Transverse colon (tissue), 4 donors: ENCODE measurements at regions not wholly inside any gene's neighbourhood (a gene's known extent, or its start where the extent isn't known, plus 50 kb on each side); places are given as distances from the start of the nearest gene placed in this dataset.

Experiments
- DNase-seq: peaks from one replicate; pipeline ENCODE4 v3.0.0-alpha.2; 2019
- H3K27ac ChIP-seq, 4 donors: fragments of 200-600 bp; sonication (generic); 2 replicates each; pipeline ENCODE4 v1.5.1; 2016 to 2018; ENCODE audit warnings: inconsistent platforms in 4 of 4
- H3K27me3 ChIP-seq: fragments of 200-600 bp; sonication (generic); 2 replicates; pipeline ENCODE4 v1.5.1; 2017; ENCODE audit warnings: inconsistent platforms
- H3K36me3 ChIP-seq, 4 donors: fragments of 200-600 bp; sonication (generic); 2 replicates each; pipeline ENCODE4 v1.5.1; 2017 to 2019; ENCODE audit warnings: inconsistent platforms in 4 of 4
- H3K4me1 ChIP-seq, 4 donors: fragments of 200-600 bp; sonication (generic); 2 replicates each; pipeline ENCODE4 v1.5.1; 2017 to 2020; ENCODE audit warnings: inconsistent platforms in 4 of 4
- H3K4me3 ChIP-seq, 4 donors: fragments of 200-600 bp; sonication (generic); 1 replicate in 1 of 4; 2 replicates in 3 of 4; pipeline versions ENCODE4 v1.5.1 to v1.6.1; 2017 to 2019; ENCODE audit warnings: inconsistent platforms in 4 of 4
- H3K9me3 ChIP-seq, 2 donors: fragments of 200-600 bp; sonication (generic); 2 replicates each; pipeline ENCODE4 v1.5.1; 2017 to 2019; ENCODE audit warnings: inconsistent platforms in 2 of 2
- EP300 ChIP-seq: sonication (generic); formaldehyde crosslinking; IDR thresholded peaks from one replicate; pipeline ENCODE4 v1.6.1; 2017; ENCODE audit warnings: antibody characterized with exemption, low read depth
- POLR2A ChIP-seq: fragments of 450-650 bp; IDR thresholded peaks from one replicate; pipeline ENCODE4 v1.6.1; 2016; ENCODE audit warnings: antibody characterized with exemption, mild to moderate bottlenecking, moderate library complexity
- POLR2AphosphoS5 ChIP-seq, 3 donors: sonication (generic); formaldehyde crosslinking; IDR thresholded peaks; one replicate each; pipeline ENCODE4 v1.6.1; 2016; ENCODE audit warnings: antibody characterized with exemption in 3 of 3
- WGBS, 2 donors: methylation state at CpG; one replicate each; pipeline ENCODE4 v1.1.5; 2018; ENCODE audit warnings: low coverage in 1 of 2; 5-methylcytosine and 5-hydroxymethylcytosine counted together
- in situ Hi-C, 4 donors: fragments of 200-750 bp; cut with MboI; loops; one replicate each; pipeline versions ENCODE4 v1.15.0 to v1.15.1; 2017; ENCODE audit warnings: low sequenced_read_pairs in 3 of 4, low pct_ligation_motif_present in 1 of 4, low pct_unique_long_range_greater_than_20kb in 1 of 4
- intact Hi-C: fragments of 100-400 bp; cut with DNase I; formaldehyde crosslinking; loops from one replicate; pipeline ENCODE4 v1.15.1; 2023; ENCODE audit warnings: low total_unique reads
- TF ChIP-seq, protein P1 (sequence below), 5 experiments: fragments of 200-600 bp in 3 of 5; fragments of 450-650 bp in 2 of 5; sonication (generic) in 3 of 5; IDR thresholded peaks; 1 replicate in 2 of 5; 2 replicates in 3 of 5; pipeline ENCODE4 v1.5.1; 2016 to 2017; ENCODE audit warnings: antibody characterized with exemption in 5 of 5, inconsistent platforms in 3 of 5, mild to moderate bottlenecking in 2 of 5, moderate library complexity in 1 of 5

DNA sequence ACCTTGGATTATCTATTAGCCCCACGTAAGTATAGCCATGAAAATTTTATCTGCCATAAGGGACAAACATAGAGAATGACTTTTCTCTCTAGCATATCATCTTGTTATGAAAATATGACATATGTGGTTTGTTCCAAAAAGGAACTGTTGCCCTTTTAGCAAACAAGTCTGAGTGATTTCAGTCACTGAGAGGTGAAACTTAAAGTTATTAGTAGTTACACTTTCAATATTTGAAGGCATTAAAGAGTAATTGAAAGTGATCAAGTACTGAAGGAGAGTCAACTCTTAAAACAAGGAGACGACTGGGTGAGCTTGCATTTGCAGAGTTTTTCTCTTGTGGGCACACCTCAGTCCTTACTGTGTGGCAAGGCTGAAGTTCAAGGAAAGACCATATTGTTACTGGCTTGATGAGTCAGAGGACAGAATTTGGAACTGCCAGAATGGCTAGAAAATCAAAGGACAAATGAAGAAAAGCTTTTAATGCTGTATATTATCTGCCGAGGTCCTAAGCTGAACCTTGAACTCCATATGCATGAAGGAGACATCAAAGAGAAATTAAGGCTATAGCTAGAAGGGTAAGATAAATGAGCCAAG, 205.1 kb upstream of the EMCN start:
- Histone ChIP-seq H3K9me3 (peaks cover 0 to 3% of the 10 kb centered on the region in 2 donors), H3K27me3 (no peaks in the 10 kb centered on the region), H3K4me3 (no peak overlapping the region), H3K36me3 (no peaks in the 10 kb centered on the region), H3K4me1 (no peaks in the 10 kb centered on the region), H3K27ac (no peak overlapping the region)
- intact Hi-C loops: loop anchor here (10.0 kb wide), 1 partner anchor 1798 kb away; the partner anchor contains the start of gene EIF4E
- WGBS, 2 donors: 63 to 87% methylated on average over 3 of the region's 3 CpGs
- in situ Hi-C loops: no loop called here
- TF ChIP-seq POLR2AphosphoS5 (IDR thresholded peaks at IDR 0.05) (no peak), EP300 (no peak), POLR2A (no peak)
- no peak for DNase-seq

DNA sequence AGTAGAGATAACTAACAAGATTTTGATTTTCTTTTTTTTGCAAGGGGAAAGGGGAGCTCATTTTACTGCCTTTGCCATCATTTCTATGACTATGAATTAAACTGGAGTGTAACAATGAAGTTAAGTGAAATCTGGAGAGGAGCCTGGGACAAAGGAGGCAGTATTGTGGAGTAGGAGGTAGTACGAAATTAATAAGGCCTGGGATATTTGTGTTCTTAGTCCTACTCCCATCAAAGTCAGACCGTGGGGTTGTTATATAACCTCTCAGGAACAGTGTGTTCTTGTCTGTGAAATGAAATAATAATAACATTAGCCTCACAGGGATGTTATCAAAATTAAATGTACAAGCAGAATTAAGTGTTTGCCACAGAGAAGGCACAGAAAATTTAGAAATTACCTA, 204.3 kb upstream of the EMCN start:
- no peak for DNase-seq
- in situ Hi-C loops: no loop called here
- 56 to 67% methylated on average over 2 of the region's 2 CpGs for WGBS, 2 donors
- TF ChIP-seq, protein P1, sequence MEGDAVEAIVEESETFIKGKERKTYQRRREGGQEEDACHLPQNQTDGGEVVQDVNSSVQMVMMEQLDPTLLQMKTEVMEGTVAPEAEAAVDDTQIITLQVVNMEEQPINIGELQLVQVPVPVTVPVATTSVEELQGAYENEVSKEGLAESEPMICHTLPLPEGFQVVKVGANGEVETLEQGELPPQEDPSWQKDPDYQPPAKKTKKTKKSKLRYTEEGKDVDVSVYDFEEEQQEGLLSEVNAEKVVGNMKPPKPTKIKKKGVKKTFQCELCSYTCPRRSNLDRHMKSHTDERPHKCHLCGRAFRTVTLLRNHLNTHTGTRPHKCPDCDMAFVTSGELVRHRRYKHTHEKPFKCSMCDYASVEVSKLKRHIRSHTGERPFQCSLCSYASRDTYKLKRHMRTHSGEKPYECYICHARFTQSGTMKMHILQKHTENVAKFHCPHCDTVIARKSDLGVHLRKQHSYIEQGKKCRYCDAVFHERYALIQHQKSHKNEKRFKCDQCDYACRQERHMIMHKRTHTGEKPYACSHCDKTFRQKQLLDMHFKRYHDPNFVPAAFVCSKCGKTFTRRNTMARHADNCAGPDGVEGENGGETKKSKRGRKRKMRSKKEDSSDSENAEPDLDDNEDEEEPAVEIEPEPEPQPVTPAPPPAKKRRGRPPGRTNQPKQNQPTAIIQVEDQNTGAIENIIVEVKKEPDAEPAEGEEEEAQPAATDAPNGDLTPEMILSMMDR (IDR thresholded peaks at IDR 0.05): no peak
- TF ChIP-seq EP300 (no peak), POLR2A (no peak), POLR2AphosphoS5 (IDR thresholded peaks at IDR 0.05) (no peak)
- H3K9me3 ChIP-seq: peaks cover 0 to 3% of the 10 kb centered on the region in 2 donors
- no peaks in the 10 kb centered on the region for H3K27me3 ChIP-seq
- intact Hi-C loops: loop anchor here (10.0 kb wide), 1 partner anchor 1797 kb away; the partner anchor contains the start of gene EIF4E
- H3K4me1 ChIP-seq: no peaks in the 10 kb centered on the region
- no peak overlapping the region for H3K27ac ChIP-seq
- H3K36me3 ChIP-seq: no peaks in the 10 kb centered on the region
- H3K4me3 ChIP-seq: no peak overlapping the region

DNA sequence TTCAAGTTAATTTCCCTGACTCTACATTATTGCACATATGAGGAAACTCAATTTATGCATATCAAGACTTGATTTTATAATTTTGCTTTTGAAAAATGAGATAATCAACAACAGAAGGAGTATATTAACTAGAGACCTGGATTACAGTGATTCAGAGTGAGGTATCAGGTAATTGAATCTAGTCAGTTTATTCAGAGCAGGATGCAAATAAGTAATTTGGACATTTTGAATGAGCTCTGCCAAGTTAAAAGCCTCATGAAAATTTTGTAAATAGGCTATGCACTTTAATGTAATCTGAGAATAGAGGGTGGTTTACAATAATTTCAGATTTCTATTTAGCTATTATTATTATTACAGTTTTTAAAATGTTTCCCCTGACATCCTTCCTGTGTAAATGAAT, 203.7 kb upstream of the EMCN start:
- Histone ChIP-seq H3K4me1 (no peaks in the 10 kb centered on the region), H3K9me3 (peaks cover 0 to 3% of the 10 kb centered on the region in 2 donors), H3K27me3 (no peaks in the 10 kb centered on the region), H3K27ac (no peak overlapping the region), H3K36me3 (no peaks in the 10 kb centered on the region), H3K4me3 (no peak overlapping the region)
- in situ Hi-C loops (no loop called here), intact Hi-C loops (loop anchor here (10.0 kb wide), 1 partner anchor 1797 kb away; the partner anchor contains the start of gene EIF4E)
- no peak for DNase-seq
- TF ChIP-seq EP300: no peak
- no peak for TF ChIP-seq POLR2A

DNA sequence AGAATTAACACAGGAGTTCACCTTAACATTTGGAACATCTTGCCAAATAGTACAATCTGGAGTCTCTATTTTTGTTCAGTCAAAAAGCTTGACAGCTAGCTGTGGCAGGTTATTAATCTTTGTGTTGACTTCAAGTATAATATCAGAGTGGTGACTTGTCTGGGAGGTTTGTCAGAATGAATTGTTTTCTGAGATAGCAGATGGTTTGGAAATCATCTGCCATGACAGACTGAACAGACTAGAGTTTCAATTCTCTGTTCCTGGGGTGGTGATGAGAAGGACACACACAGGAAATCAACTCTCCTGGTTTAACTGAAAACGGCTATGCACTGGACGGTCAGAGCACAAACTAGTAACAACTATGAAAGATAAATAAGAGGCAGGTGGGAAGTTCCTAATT, 203.3 kb upstream of the EMCN start:
- TF ChIP-seq POLR2AphosphoS5 (IDR thresholded peaks at IDR 0.05) (no peak), EP300 (no peak), POLR2A (no peak)
- TF ChIP-seq, protein P1 (IDR thresholded peaks at IDR 0.05): no peak
- intact Hi-C loops: loop anchor here (10.0 kb wide), 1 partner anchor 1796 kb away; the partner anchor contains the start of gene EIF4E
- 62 to 63% methylated on average over 2 of the region's 2 CpGs for WGBS, 2 donors
- H3K27ac ChIP-seq: no peak overlapping the region
- H3K4me3 ChIP-seq: no peak overlapping the region
- no peaks in the 10 kb centered on the region for H3K36me3 ChIP-seq
- H3K27me3 ChIP-seq: no peaks in the 10 kb centered on the region
- no peak for DNase-seq
- H3K9me3 ChIP-seq: peaks cover 0 to 3% of the 10 kb centered on the region in 2 donors
- no peaks in the 10 kb centered on the region for H3K4me1 ChIP-seq
- in situ Hi-C loops: no loop called here

DNA sequence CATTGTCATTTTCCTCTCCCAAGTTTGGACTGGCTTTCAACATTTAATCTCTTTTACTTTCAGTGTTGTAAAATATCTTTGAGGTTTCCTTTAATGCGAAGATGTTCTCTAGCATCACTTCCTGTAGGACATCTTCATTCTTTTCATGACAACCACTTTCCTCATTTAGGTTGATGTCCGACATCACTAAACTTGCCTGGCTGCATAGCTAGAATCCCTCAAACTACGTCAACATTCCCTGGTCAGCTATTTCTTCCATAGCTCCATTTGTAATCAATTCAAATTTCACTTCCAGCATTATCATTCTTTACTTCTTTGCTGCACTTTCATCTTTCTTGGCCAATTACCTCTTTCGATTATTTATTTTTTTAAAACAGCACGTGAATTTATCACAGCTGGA, 198.6 kb upstream of the EMCN start:
- in situ Hi-C loops (no loop called here), intact Hi-C loops (no loop called here)
- H3K27me3 ChIP-seq: no peaks in the 10 kb centered on the region
- peaks cover 0 to 9% of the 10 kb centered on the region in 2 donors for H3K9me3 ChIP-seq
- no peak overlapping the region for H3K27ac ChIP-seq
- no peak for TF ChIP-seq POLR2A
- no peak for TF ChIP-seq EP300
- TF ChIP-seq, protein P1 (IDR thresholded peaks at IDR 0.05): no peak
- no peak for TF ChIP-seq POLR2AphosphoS5 (IDR thresholded peaks at IDR 0.05)
- DNase-seq: no peak
- 88% methylated on average over 5 of the region's 5 CpGs for WGBS, 2 donors
- H3K4me3 ChIP-seq: no peak overlapping the region
- no peaks in the 10 kb centered on the region for H3K4me1 ChIP-seq
- no peaks in the 10 kb centered on the region for H3K36me3 ChIP-seq
